Thyroid gland (tissue), 4 donors: ENCODE measurements at regions not wholly inside any gene's neighbourhood (a gene's known extent, or its start where the extent isn't known, plus 50 kb on each side); places are given as distances from the start of the nearest gene placed in this dataset.

ENCODE experiments used
- DNase-seq, 2 donors: peaks; one replicate each; pipeline ENCODE4 v3.0.0-alpha.2; 2019
- H3K27ac ChIP-seq, 3 donors: fragments of 200-600 bp; sonication (generic); 1 replicate in 2 of 3; 2 replicates in 1 of 3; pipeline ENCODE4 v1.5.1; 2016 to 2019; ENCODE audit warnings: mild to moderate bottlenecking in 1 of 3, moderate library complexity in 1 of 3
- H3K27me3 ChIP-seq: fragments of 200-600 bp; sonication (generic); one replicate; pipeline ENCODE4 v1.5.1; 2019
- H3K36me3 ChIP-seq, 2 donors: fragments of 200-600 bp; sonication (generic); one replicate each; pipeline ENCODE4 v1.5.1; 2016 to 2019
- H3K4me1 ChIP-seq, 2 donors: fragments of 200-600 bp; sonication (generic); one replicate each; pipeline ENCODE4 v1.5.1; 2017 to 2019
- H3K4me3 ChIP-seq, 3 donors: fragments of 200-600 bp; sonication (generic); replicated peaks in 1 of 3; 1 replicate in 2 of 3; 2 replicates in 1 of 3; pipeline ENCODE4 v1.5.1; 2016; ENCODE audit warnings: mild to moderate bottlenecking in 1 of 3
- H3K9me3 ChIP-seq: fragments of 200-600 bp; sonication (generic); one replicate; pipeline ENCODE4 v1.5.1; 2017
- CTCF ChIP-seq, 6 experiments: fragments of 200-600 bp in 3 of 6; fragments of 450-650 bp in 3 of 6; sonication (generic) in 3 of 6; IDR thresholded peaks; one replicate each; pipeline ENCODE4 v1.5.1; 2016 to 2019; ENCODE audit warnings: antibody characterized with exemption in 6 of 6, mild to moderate bottlenecking in 2 of 6, inconsistent platforms in 1 of 6, moderate library complexity in 1 of 6
- POLR2A ChIP-seq, 2 donors: fragments of 450-650 bp; IDR thresholded peaks; one replicate each; pipeline ENCODE4 v1.6.1; 2017; ENCODE audit warnings: antibody characterized with exemption in 2 of 2, mild to moderate bottlenecking in 2 of 2, moderate library complexity in 1 of 2
- WGBS, 2 donors: methylation state at CpG; one replicate each; pipeline ENCODE4 v1.1.5; 2017; 5-methylcytosine and 5-hydroxymethylcytosine counted together
- intact Hi-C: fragments of 100-400 bp; cut with DNase I; formaldehyde crosslinking; loops from one replicate; pipeline ENCODE4 v1.15.1; 2023

GRCh38 chr4:125983168-125983567 lies 668.4 kb downstream of the FAT4 start:
- intact Hi-C loops, result no loop called here
- no peak overlapping the region for H3K27ac ChIP-seq
- no peak overlapping the region for H3K4me3 ChIP-seq
- 84 to 90% methylated on average over 1 of the region's 1 CpG for WGBS, 2 donors
- H3K27me3 ChIP-seq, result no peaks in the 10 kb centered on the region
- no peak for DNase-seq
- H3K36me3 ChIP-seq, result no peaks in the 10 kb centered on the region
- H3K9me3 ChIP-seq, result no peaks in the 10 kb centered on the region
- TF ChIP-seq POLR2A (IDR thresholded peaks at IDR 0.05) (no peak), CTCF (IDR thresholded peaks at IDR 0.05) (no peak)
- H3K4me1 ChIP-seq, result peaks cover 0 to 8% of the 10 kb centered on the region in 2 donors

GRCh38 chr4:125985856-125986255 lies 671.1 kb downstream of the FAT4 start:
- Histone ChIP-seq H3K9me3 (no peaks in the 10 kb centered on the region), H3K27me3 (no peaks in the 10 kb centered on the region), H3K36me3 (no peaks in the 10 kb centered on the region), H3K4me1 (peaks cover 0 to 13% of the 10 kb centered on the region in 2 donors), H3K27ac (no peak overlapping the region), H3K4me3 (no peak overlapping the region)
- WGBS, 2 donors, result 40 to 52% methylated on average over 3 of the region's 3 CpGs
- peak; percentile 15 to 23 for DNase-seq
- TF ChIP-seq CTCF (IDR thresholded peaks at IDR 0.05), result no peak
- no peak for TF ChIP-seq POLR2A (IDR thresholded peaks at IDR 0.05)
- intact Hi-C loops, result no loop called here

GRCh38 chr4:125986307-125986706 lies 671.6 kb downstream of the FAT4 start:
- Histone ChIP-seq H3K27me3 (no peaks in the 10 kb centered on the region), H3K27ac (no peak overlapping the region), H3K36me3 (no peaks in the 10 kb centered on the region), H3K9me3 (no peaks in the 10 kb centered on the region), H3K4me3 (no peak overlapping the region), H3K4me1 (peaks cover 0 to 13% of the 10 kb centered on the region in 2 donors)
- DNase-seq, result no peak
- WGBS, 2 donors, result 65 to 73% methylated on average over 7 of the region's 7 CpGs
- no peak for TF ChIP-seq CTCF (IDR thresholded peaks at IDR 0.05)
- TF ChIP-seq POLR2A (IDR thresholded peaks at IDR 0.05), result no peak
- intact Hi-C loops, result no loop called here

- H3K27ac ChIP-seq, result no peak overlapping the region
- H3K9me3 ChIP-seq, result no peaks in the 10 kb centered on the region
- intact Hi-C loops, result no loop called here
- no peaks in the 10 kb centered on the region for H3K36me3 ChIP-seq
- no peaks in the 10 kb centered on the region for H3K27me3 ChIP-seq
- no peak overlapping the region for H3K4me3 ChIP-seq
- 97 to 100% methylated on average over 1 of the region's 1 CpG for WGBS, 2 donors
- TF ChIP-seq POLR2A (IDR thresholded peaks at IDR 0.05) (no peak), CTCF (IDR thresholded peaks at IDR 0.05) (no peak)
- no peak for DNase-seq
- peaks cover 0 to 21% of the 10 kb centered on the region in 2 donors for H3K4me1 ChIP-seq
These were observed 673.7 kb downstream of the FAT4 start for GRCh38 chr4:125988464-125988863.

- WGBS, 2 donors, result 69 to 91% methylated on average over 2 of the region's 2 CpGs
- intact Hi-C loops, result no loop called here
- TF ChIP-seq POLR2A (IDR thresholded peaks at IDR 0.05) (no peak), CTCF (IDR thresholded peaks at IDR 0.05) (no peak)
- no peaks in the 10 kb centered on the region for H3K27me3 ChIP-seq
- H3K4me1 ChIP-seq, result peaks cover 0 to 12% of the 10 kb centered on the region in 2 donors
- H3K27ac ChIP-seq, result no peak overlapping the region
- H3K36me3 ChIP-seq, result no peaks in the 10 kb centered on the region
- no peak for DNase-seq
- no peaks in the 10 kb centered on the region for H3K9me3 ChIP-seq
- H3K4me3 ChIP-seq, result no peak overlapping the region
These were observed 676.6 kb downstream of the FAT4 start for GRCh38 chr4:125991398-125991797.
